DND-41 (cell line): ENCODE measurements at regions not wholly inside any gene's neighbourhood (a gene's known extent, or its start where the extent isn't known, plus 50 kb on each side); places are given as distances from the start of the nearest gene placed in this dataset.

ENCODE experiments used
- ATAC-seq: fragments of 200-7000 bp; cut with Tn5 transposase; 3 replicates; pipeline ENCODE4 v1.9.1; 2021; ENCODE audit warnings: low read depth; ENCODE audit not compliant: insufficient read depth
- DNase-seq: peaks from one replicate; pipeline ENCODE4 v3.0.0-alpha.2; 2020
- H2AFZ ChIP-seq: 2 replicates; pipeline ENCODE4 v1.6.0; 2012; ENCODE audit warnings: low read depth, low read length
- H3K27ac ChIP-seq: 2 replicates; pipeline ENCODE4 v1.5.1; 2012; ENCODE audit warnings: low read length, inconsistent platforms
- H3K27me3 ChIP-seq: fragments of 200-600 bp; sonication (generic); 2 replicates; pipeline ENCODE4 v1.6.0; 2012; ENCODE audit warnings: low read length, mild to moderate bottlenecking, inconsistent platforms; ENCODE audit not compliant: insufficient read depth, poor library complexity
- H3K36me3 ChIP-seq: 2 replicates; pipeline ENCODE4 v1.5.1; 2012; ENCODE audit warnings: low read length, inconsistent platforms; ENCODE audit not compliant: insufficient read depth
- H3K4me1 ChIP-seq: 2 replicates; pipeline ENCODE4 v1.5.1; 2012; ENCODE audit warnings: mild to moderate bottlenecking, low read length; ENCODE audit not compliant: insufficient read depth
- H3K4me2 ChIP-seq: 2 replicates; pipeline ENCODE4 v1.6.0; 2012; ENCODE audit warnings: mild to moderate bottlenecking, moderate library complexity, low read length, inconsistent platforms; ENCODE audit not compliant: insufficient read depth
- H3K4me3 ChIP-seq, 2 experiments: fragments of 200-600 bp in 1 of 2; shearing (Covaris generic) in 1 of 2; 2 replicates each; pipeline ENCODE4 v1.5.1; 2012 to 2016; ENCODE audit warnings: inconsistent platforms in 2 of 2, low read length in 2 of 2, mild to moderate bottlenecking in 2 of 2, low read depth in 1 of 2, moderate library complexity in 1 of 2
- H3K79me2 ChIP-seq: 2 replicates; pipeline ENCODE4 v1.6.0; 2012; ENCODE audit warnings: low read length, inconsistent platforms; ENCODE audit not compliant: insufficient read depth
- H3K9ac ChIP-seq: 2 replicates; pipeline ENCODE4 v1.6.0; 2012; ENCODE audit warnings: low read depth, mild to moderate bottlenecking, inconsistent platforms, low read length, moderate library complexity
- H3K9me3 ChIP-seq: 2 replicates; pipeline ENCODE4 v1.5.1; 2012; ENCODE audit warnings: low read length, moderate library complexity, mild to moderate bottlenecking, inconsistent platforms; ENCODE audit not compliant: insufficient read depth, severe bottlenecking
- H4K20me1 ChIP-seq: 2 replicates; pipeline ENCODE4 v1.6.0; 2012; ENCODE audit warnings: low read length; ENCODE audit not compliant: insufficient read depth
- EZH2 ChIP-seq: IDR thresholded peaks from 3 replicates; pipeline ENCODE4 v1.6.1; 2012; ENCODE audit warnings: borderline replicate concordance, low read depth, mild to moderate bottlenecking, moderate library complexity, low read length, inconsistent platforms; ENCODE audit not compliant: severe bottlenecking
- TF ChIP-seq, protein P1 (sequence below): IDR thresholded peaks from 2 replicates; pipeline ENCODE4 v1.5.1; 2012; ENCODE audit warnings: borderline replicate concordance, low read length, moderate library complexity, mild to moderate bottlenecking; ENCODE audit not compliant: poor library complexity, severe bottlenecking; ENCODE audit errors: extremely low read depth

DNA sequence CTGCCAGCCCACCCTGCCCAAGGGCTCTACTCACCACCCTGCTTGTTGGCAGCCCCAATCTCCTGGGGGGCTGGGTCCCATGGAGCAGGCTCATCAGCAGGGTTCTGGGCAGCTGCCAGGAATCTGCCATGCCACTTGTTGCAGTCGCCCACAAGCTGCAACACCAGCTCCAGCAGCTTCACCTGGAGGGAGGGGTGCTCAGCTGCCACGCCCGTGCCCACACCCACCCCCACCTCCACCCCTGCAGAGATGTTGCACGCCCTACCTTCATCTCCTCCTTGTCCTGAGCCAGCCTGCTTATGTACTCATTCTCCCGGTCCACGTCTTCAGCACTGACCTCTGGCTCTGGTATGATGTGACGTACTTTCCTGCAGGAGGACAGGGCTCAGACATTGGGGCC lies 77.9 kb upstream of the C2CD4B start:
- ATAC-seq (0 out of 3 replicates have a peak, but pooled peaks have one; percentile 19), DNase-seq (no peak)
- H4K20me1 ChIP-seq = no peaks in the 10 kb centered on the region
- no peaks in the 10 kb centered on the region for H3K36me3 ChIP-seq
- no peak overlapping the region for H3K4me3 ChIP-seq
- H3K27ac ChIP-seq = no peak overlapping the region
- no peak overlapping the region for H3K9ac ChIP-seq
- peaks cover 13% of the 10 kb centered on the region for H3K4me1 ChIP-seq
- no peaks in the 10 kb centered on the region for H3K27me3 ChIP-seq
- H3K9me3 ChIP-seq = peaks cover 1% of the 10 kb centered on the region
- TF ChIP-seq, protein P1, sequence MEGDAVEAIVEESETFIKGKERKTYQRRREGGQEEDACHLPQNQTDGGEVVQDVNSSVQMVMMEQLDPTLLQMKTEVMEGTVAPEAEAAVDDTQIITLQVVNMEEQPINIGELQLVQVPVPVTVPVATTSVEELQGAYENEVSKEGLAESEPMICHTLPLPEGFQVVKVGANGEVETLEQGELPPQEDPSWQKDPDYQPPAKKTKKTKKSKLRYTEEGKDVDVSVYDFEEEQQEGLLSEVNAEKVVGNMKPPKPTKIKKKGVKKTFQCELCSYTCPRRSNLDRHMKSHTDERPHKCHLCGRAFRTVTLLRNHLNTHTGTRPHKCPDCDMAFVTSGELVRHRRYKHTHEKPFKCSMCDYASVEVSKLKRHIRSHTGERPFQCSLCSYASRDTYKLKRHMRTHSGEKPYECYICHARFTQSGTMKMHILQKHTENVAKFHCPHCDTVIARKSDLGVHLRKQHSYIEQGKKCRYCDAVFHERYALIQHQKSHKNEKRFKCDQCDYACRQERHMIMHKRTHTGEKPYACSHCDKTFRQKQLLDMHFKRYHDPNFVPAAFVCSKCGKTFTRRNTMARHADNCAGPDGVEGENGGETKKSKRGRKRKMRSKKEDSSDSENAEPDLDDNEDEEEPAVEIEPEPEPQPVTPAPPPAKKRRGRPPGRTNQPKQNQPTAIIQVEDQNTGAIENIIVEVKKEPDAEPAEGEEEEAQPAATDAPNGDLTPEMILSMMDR = no peak
- TF ChIP-seq EZH2 = no peak
- H3K79me2 ChIP-seq = no peaks in the 10 kb centered on the region
- H3K4me2 ChIP-seq = no peak overlapping the region
- no peak overlapping the region for H2AFZ ChIP-seq

DNA sequence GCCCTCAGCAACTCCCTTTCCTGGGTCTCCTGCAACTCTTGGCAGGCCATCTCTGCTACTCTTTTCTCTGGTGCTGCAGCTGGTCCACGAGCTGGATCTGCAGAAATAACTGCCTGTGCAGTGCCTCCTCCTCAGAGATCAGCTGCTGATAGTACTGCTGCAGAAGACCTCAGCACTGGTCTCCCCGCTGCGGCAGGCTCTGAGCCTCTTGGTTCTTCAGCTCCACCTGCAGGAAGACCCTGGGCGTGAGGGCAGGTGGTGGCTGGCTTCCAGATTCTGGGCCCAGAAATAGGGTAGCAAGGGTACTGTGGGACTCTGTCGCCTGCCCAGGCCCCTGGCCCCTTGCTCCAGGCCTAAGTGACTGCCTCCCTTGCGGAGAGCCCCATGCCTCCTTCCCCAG lies 79.7 kb upstream of the C2CD4B start:
- Histone ChIP-seq H3K4me3 (no peak overlapping the region), H3K27ac (peak overlapping the region; percentile 38), H3K79me2 (no peaks in the 10 kb centered on the region), H3K4me2 (no peak overlapping the region), H3K9ac (peak overlapping the region; percentile 9; the same call in 1 of the 2 replicates), H3K36me3 (no peaks in the 10 kb centered on the region), H2AFZ (no peak overlapping the region), H4K20me1 (no peaks in the 10 kb centered on the region), H3K27me3 (no peaks in the 10 kb centered on the region), H3K4me1 (peaks cover 19% of the 10 kb centered on the region), H3K9me3 (no peaks in the 10 kb centered on the region)
- DNase-seq (peak; percentile 59), ATAC-seq (peak; percentile 73)
- TF ChIP-seq, protein P1 = peak; percentile 63
- TF ChIP-seq EZH2 = no peak

DNA sequence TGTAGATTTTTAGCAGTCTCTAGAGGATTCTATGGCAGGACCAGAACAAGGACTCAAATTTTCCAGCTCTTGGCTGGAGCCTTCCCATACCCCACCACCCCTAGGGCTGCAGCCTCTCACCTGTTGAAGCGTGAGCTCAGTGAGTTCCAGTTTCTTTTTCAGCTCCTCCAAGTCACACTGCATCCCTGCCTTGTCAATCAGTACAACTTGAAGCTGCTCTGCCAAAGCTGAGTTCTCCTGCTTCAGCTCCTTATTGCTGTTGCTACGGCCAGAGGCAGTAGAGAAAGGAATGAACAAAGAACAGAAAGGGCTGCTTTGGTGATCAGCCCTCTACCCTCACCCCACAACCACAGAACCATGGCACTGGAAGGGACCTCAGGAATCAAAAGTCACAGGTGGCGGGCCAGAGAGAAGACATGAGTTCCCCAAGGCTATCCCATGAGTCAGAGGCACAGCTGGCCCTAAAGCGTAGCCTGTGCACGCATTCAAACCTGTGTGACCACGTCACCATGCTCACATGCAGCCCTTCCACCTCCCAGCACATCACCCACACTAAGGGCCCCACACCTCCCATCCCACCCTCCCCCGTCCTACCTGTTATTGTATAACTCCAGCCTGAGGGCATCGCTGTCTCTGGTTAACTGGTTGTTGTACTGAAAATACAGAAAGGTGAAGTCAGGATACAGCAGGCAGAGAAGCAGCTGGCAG lies 83.3 kb upstream of the C2CD4B start:
- Histone ChIP-seq H3K9ac (no peak overlapping the region), H3K4me1 (peaks cover 19% of the 10 kb centered on the region), H3K27me3 (no peaks in the 10 kb centered on the region), H4K20me1 (no peaks in the 10 kb centered on the region), H3K36me3 (no peaks in the 10 kb centered on the region), H3K4me3 (no peak overlapping the region), H2AFZ (no peak overlapping the region), H3K27ac (peak overlapping the region; percentile 45; the same call in 1 of the 2 replicates), H3K9me3 (no peaks in the 10 kb centered on the region), H3K79me2 (no peaks in the 10 kb centered on the region), H3K4me2 (no peak overlapping the region)
- TF ChIP-seq EZH2 = no peak
- TF ChIP-seq, protein P1 = no peak
- DNase-seq (peak; percentile 43), ATAC-seq (peak; percentile 65)
